HG02870 (cell line): ENCODE measurements at regions not wholly inside any gene's neighbourhood (a gene's known extent, or its start where the extent isn't known, plus 50 kb on each side); places are given as distances from the start of the nearest gene placed in this dataset.
A peak's percentile ranks its signal among the peaks of the same experiment; 100 is the strongest.

Experiments used
- ATAC-seq: cut with Tn5 transposase; IDR thresholded peaks from one replicate; pipeline ENCODE4 v1.9.1; 2021; ENCODE audit warnings: mild to moderate bottlenecking, moderate library complexity; ENCODE audit not compliant: unreplicated experiment

- no peak for ATAC-seq
Measured at GRCh38 chr13:50352720-50353480, 337.7 kb downstream of the KCNRG start.

GRCh38 chr13:50353651-50354415 is 338.6 kb downstream of the KCNRG start:
- ATAC-seq: no peak

- peak; percentile 73 for ATAC-seq
Measured at GRCh38 chr13:50355797-50356196, 340.6 kb downstream of the KCNRG start.

GRCh38 chr13:50357136-50357535 is 341.9 kb downstream of the KCNRG start:
- no peak for ATAC-seq

- ATAC-seq: no peak
Measured at GRCh38 chr13:50357586-50358118, 342.4 kb downstream of the KCNRG start.

GRCh38 chr13:50358231-50359040 is 343.2 kb downstream of the KCNRG start:
- ATAC-seq: no peak

GRCh38 chr13:50359041-50359367 is 343.8 kb downstream of the KCNRG start:
- ATAC-seq: no peak

GRCh38 chr13:50359779-50360178 is 344.5 kb downstream of the KCNRG start:
- no peak for ATAC-seq

- no peak for ATAC-seq
Measured at GRCh38 chr13:50360637-50361036, 345.4 kb downstream of the KCNRG start.

- ATAC-seq: no peak
Measured at GRCh38 chr13:50361282-50361681, 346.0 kb downstream of the KCNRG start.

- ATAC-seq: peak; percentile 39
Measured at GRCh38 chr13:50365408-50366391, 350.5 kb downstream of the KCNRG start.

GRCh38 chr13:50366488-50367174 is 351.4 kb downstream of the KCNRG start:
- peak; percentile 73 for ATAC-seq

GRCh38 chr13:50369646-50370045 is 354.4 kb downstream of the KCNRG start:
- ATAC-seq: no peak

GRCh38 chr13:50370303-50370950 is 355.2 kb downstream of the KCNRG start:
- ATAC-seq: peak; percentile 53

GRCh38 chr13:50374517-50374916 is 359.3 kb downstream of the KCNRG start:
- ATAC-seq: no peak

- no peak for ATAC-seq
Measured at GRCh38 chr13:50375792-50376191, 360.5 kb downstream of the KCNRG start.

- ATAC-seq: no peak
Measured at GRCh38 chr13:50376895-50377575, 361.8 kb downstream of the KCNRG start.

GRCh38 chr13:50377726-50378270 is 362.6 kb downstream of the KCNRG start:
- no peak for ATAC-seq
